ENCODE measurements at regions not wholly inside any gene's neighbourhood (a gene's known extent, or its start where the extent isn't known, plus 50 kb on each side); places are given as distances from the start of the nearest gene placed in this dataset.

DNA sequence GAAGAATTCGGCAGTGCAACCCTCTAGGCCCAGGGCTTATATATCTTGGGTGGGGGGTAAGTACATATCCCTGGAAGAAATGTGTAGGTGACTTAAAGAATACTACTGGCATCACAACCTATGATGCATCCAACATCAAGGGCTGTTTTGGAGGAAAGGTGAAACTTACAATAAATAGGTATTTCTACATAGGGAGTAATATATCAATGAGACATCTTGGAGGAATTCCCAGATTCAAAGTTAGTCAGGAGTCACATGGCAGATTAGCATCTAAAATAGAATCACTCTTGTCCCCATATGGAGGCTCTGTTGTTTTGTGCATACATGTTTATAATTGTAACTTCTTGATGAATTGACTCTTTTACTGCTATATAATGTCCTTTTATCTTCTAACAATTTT lies 375.5 kb downstream of the PAX1 start:
- Histone ChIP-seq H3K4me3 (ENCODE audit: low read depth, low read length) (no peak overlapping the region), H3K36me3 (ENCODE audit: control insufficient read depth, insufficient read depth, low read length) (no peaks in the 10 kb centered on the region), H3K27me3 (ENCODE audit: control insufficient read depth, insufficient read depth, low read length) (no peaks in the 10 kb centered on the region)
- POLR2A ChIA-PET = no interaction called here
- CTCF ChIA-PET = no interaction called here
- DNase-seq (ENCODE audit: low read depth) = no peak
- TF ChIP-seq, protein P1, sequence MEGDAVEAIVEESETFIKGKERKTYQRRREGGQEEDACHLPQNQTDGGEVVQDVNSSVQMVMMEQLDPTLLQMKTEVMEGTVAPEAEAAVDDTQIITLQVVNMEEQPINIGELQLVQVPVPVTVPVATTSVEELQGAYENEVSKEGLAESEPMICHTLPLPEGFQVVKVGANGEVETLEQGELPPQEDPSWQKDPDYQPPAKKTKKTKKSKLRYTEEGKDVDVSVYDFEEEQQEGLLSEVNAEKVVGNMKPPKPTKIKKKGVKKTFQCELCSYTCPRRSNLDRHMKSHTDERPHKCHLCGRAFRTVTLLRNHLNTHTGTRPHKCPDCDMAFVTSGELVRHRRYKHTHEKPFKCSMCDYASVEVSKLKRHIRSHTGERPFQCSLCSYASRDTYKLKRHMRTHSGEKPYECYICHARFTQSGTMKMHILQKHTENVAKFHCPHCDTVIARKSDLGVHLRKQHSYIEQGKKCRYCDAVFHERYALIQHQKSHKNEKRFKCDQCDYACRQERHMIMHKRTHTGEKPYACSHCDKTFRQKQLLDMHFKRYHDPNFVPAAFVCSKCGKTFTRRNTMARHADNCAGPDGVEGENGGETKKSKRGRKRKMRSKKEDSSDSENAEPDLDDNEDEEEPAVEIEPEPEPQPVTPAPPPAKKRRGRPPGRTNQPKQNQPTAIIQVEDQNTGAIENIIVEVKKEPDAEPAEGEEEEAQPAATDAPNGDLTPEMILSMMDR (IDR thresholded peaks at IDR 0.05; ENCODE audit: insufficient read depth, low read depth, low read length) = no peak

DNA sequence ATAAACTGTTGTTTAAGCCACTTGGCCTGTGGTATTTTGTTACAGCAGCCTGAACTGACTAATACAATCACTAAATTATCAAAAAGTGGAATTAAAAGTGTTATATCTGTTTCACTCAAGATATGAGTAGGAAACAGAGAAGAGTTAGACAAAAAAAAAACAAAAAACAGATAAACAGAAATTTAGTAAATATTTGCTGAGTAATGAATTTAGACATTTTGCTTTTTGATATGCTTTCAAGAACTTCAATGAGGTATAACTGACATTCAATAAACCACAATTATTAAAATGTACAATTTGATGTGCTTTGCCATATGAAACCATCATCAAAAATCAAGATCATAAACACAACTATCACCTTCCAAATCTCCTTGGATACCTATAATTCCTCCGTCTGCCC lies 369.2 kb downstream of the PAX1 start:
- TF ChIP-seq, protein P1 (IDR thresholded peaks at IDR 0.05; ENCODE audit: insufficient read depth, low read depth, low read length) = no peak
- DNase-seq (ENCODE audit: low read depth) = no peak
- ChIA-PET CTCF (no interaction called here), POLR2A (no interaction called here)
- no peaks in the 10 kb centered on the region for H3K36me3 ChIP-seq (ENCODE audit: control insufficient read depth, insufficient read depth, low read length)
- H3K27me3 ChIP-seq (ENCODE audit: control insufficient read depth, insufficient read depth, low read length) = no peaks in the 10 kb centered on the region
- no peak overlapping the region for H3K4me3 ChIP-seq (ENCODE audit: low read depth, low read length)

DNA sequence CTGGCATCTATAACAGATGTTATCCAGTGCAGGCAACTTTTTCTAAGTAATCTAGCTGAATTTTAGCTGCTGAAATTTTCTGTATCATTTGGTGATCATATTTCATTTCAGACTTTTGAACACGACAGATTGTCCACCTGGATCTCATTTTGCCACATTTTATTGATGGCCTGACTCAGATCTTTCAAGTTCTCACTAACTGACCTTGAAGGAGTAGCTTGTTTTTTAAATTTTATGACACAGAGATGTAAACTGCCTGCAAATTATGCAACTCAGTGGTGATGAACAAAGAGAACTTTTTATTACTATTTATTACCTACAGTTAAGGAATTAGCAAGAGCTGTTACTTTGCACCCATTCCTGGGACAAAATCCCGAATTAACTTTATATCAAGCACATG lies 366.4 kb downstream of the PAX1 start:
- POLR2A ChIA-PET = no interaction called here
- Histone ChIP-seq H3K36me3 (ENCODE audit: control insufficient read depth, insufficient read depth, low read length) (no peaks in the 10 kb centered on the region), H3K27me3 (ENCODE audit: control insufficient read depth, insufficient read depth, low read length) (no peaks in the 10 kb centered on the region), H3K4me3 (ENCODE audit: low read depth, low read length) (no peak overlapping the region)
- TF ChIP-seq, protein P1 (IDR thresholded peaks at IDR 0.05; ENCODE audit: insufficient read depth, low read depth, low read length) = no peak
- CTCF ChIA-PET = no interaction called here
- DNase-seq (ENCODE audit: low read depth) = no peak

DNA sequence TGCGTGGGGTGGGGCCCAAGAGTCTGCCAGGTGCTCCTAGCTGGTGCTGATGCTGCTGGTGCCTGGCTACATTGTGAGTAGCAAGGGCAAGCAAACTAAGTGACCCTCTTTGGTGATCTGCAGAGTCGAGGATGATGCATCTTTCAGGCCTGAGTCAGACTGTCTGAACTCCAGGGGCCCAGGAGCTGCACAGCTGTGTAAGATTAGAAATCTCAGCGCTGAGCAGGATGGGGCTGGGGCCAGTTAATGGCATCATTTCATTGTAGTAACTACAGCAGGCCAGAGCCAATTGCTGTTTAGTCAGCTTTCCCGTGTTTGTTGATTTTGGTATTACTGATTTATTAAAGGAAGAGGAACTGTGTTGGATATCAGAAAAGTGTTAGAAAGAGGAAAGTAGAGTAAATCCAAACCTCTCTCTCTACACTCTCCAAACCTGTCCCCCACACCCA lies 365.2 kb downstream of the PAX1 start:
- CTCF ChIA-PET = no interaction called here
- no peak overlapping the region for H3K4me3 ChIP-seq (ENCODE audit: low read depth, low read length)
- no peaks in the 10 kb centered on the region for H3K36me3 ChIP-seq (ENCODE audit: control insufficient read depth, insufficient read depth, low read length)
- POLR2A ChIA-PET = no interaction called here
- no peak for DNase-seq (ENCODE audit: low read depth)
- TF ChIP-seq, protein P1 (IDR thresholded peaks at IDR 0.05; ENCODE audit: insufficient read depth, low read depth, low read length) = no peak
- no peaks in the 10 kb centered on the region for H3K27me3 ChIP-seq (ENCODE audit: control insufficient read depth, insufficient read depth, low read length)

DNA sequence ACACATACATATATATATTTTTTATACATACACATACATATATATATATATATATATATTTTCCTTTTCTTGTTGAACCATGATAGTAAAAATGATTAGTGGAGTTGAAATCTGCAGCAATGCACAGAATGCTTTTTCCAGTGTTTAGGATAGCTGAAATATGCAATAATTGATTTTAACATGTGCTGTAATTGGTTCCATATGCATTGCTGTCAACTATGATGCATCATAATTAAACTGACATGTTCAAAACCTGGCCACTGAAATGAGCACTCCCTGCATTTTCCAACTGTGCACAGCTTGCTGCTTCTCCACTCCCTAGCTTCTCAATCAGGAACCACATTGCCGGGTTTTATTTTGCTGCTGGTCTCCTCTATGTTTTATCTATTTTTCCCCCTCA lies 358.3 kb downstream of the PAX1 start:
- DNase-seq (ENCODE audit: low read depth) = no peak
- CTCF ChIA-PET = no interaction called here
- POLR2A ChIA-PET = no interaction called here
- H3K27me3 ChIP-seq (ENCODE audit: control insufficient read depth, insufficient read depth, low read length) = no peaks in the 10 kb centered on the region
- H3K4me3 ChIP-seq (ENCODE audit: low read depth, low read length) = no peak overlapping the region
- TF ChIP-seq, protein P1 (IDR thresholded peaks at IDR 0.05; ENCODE audit: insufficient read depth, low read depth, low read length) = no peak
- H3K36me3 ChIP-seq (ENCODE audit: control insufficient read depth, insufficient read depth, low read length) = no peaks in the 10 kb centered on the region

Measured in BJ (cell line).